ENCODE measurements at regions not wholly inside any gene's neighbourhood (a gene's known extent, or its start where the extent isn't known, plus 50 kb on each side); places are given as distances from the start of the nearest gene placed in this dataset.

GRCh38 chr10:10774416-10774815, 243.3 kb upstream of the CELF2 start:
- H3K4me1 ChIP-seq, result no peaks in the 10 kb centered on the region
- DNase-seq (no peak), ATAC-seq (no peak)
- no peaks in the 10 kb centered on the region for H3K27me3 ChIP-seq
- no peaks in the 10 kb centered on the region for H3K36me3 ChIP-seq
- TF ChIP-seq CTCF (IDR thresholded peaks at IDR 0.05), result no peak
- no peaks in the 10 kb centered on the region for H3K9me3 ChIP-seq
- H3K4me3 ChIP-seq, result no peak overlapping the region
- H3K27ac ChIP-seq, result no peak overlapping the region
- intact Hi-C loops (cut with DNase I), result no loop called here

GRCh38 chr10:10776363-10776762, 241.3 kb upstream of the CELF2 start:
- no peak for TF ChIP-seq CTCF (IDR thresholded peaks at IDR 0.05)
- H3K27ac ChIP-seq, result no peak overlapping the region
- no peaks in the 10 kb centered on the region for H3K27me3 ChIP-seq
- DNase-seq (no peak), ATAC-seq (no peak)
- intact Hi-C loops (cut with DNase I), result no loop called here
- no peaks in the 10 kb centered on the region for H3K36me3 ChIP-seq
- H3K4me3 ChIP-seq, result no peak overlapping the region
- no peaks in the 10 kb centered on the region for H3K4me1 ChIP-seq
- no peaks in the 10 kb centered on the region for H3K9me3 ChIP-seq

- no peak overlapping the region for H3K27ac ChIP-seq
- H3K4me1 ChIP-seq, result no peaks in the 10 kb centered on the region
- no peaks in the 10 kb centered on the region for H3K9me3 ChIP-seq
- no peak for ATAC-seq
- no peaks in the 10 kb centered on the region for H3K36me3 ChIP-seq
- intact Hi-C loops (cut with DNase I), result no loop called here
- no peaks in the 10 kb centered on the region for H3K27me3 ChIP-seq
- TF ChIP-seq CTCF (IDR thresholded peaks at IDR 0.05), result no peak
- DNase-seq, result no peak
- no peak overlapping the region for H3K4me3 ChIP-seq
Measured at GRCh38 chr10:10777279-10777678, 240.4 kb upstream of the CELF2 start.

GRCh38 chr10:10777723-10778122, 239.9 kb upstream of the CELF2 start:
- no peaks in the 10 kb centered on the region for H3K4me1 ChIP-seq
- no peak for ATAC-seq
- no peaks in the 10 kb centered on the region for H3K36me3 ChIP-seq
- intact Hi-C loops (cut with DNase I), result no loop called here
- DNase-seq, result no peak
- no peaks in the 10 kb centered on the region for H3K27me3 ChIP-seq
- H3K4me3 ChIP-seq, result no peak overlapping the region
- no peaks in the 10 kb centered on the region for H3K9me3 ChIP-seq
- no peak for TF ChIP-seq CTCF (IDR thresholded peaks at IDR 0.05)
- H3K27ac ChIP-seq, result no peak overlapping the region

GRCh38 chr10:10778959-10779358, 238.7 kb upstream of the CELF2 start:
- intact Hi-C loops (cut with DNase I), result no loop called here
- Histone ChIP-seq H3K27me3 (no peaks in the 10 kb centered on the region), H3K4me1 (no peaks in the 10 kb centered on the region), H3K27ac (no peak overlapping the region), H3K36me3 (no peaks in the 10 kb centered on the region), H3K4me3 (no peak overlapping the region), H3K9me3 (no peaks in the 10 kb centered on the region)
- DNase-seq (no peak), ATAC-seq (no peak)
- no peak for TF ChIP-seq CTCF (IDR thresholded peaks at IDR 0.05)
